GM12874 (cell line): ENCODE measurements at regions not wholly inside any gene's neighbourhood (a gene's known extent, or its start where the extent isn't known, plus 50 kb on each side); places are given as distances from the start of the nearest gene placed in this dataset.

Experiments used
- TF ChIP-seq, protein P1 (sequence below): IDR thresholded peaks from 2 replicates; pipeline ENCODE4 v1.5.1; 2011; ENCODE audit warnings: low read depth, mild to moderate bottlenecking, control low read depth, low read length, moderate library complexity; ENCODE audit not compliant: insufficient read depth

DNA sequence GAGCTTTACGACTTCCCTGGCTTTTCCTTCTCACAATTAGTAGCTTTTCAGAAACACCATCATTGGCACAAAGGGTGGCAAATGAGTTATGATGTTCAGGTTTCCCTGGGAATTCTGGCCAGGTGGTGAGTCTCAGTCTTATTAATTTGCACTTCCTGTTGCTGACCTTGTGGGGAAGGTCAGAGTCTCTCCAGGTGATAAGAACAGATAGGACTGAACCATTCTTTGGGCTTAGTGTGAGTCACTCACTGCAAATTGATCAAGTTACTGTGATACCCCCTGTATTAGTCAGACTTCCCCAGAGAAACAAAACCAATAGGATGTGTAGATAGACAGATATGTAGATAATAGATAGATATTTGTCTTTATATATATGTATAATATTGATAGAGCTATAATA lies 53.8 kb upstream of the RANBP3L start:
- TF ChIP-seq, protein P1, sequence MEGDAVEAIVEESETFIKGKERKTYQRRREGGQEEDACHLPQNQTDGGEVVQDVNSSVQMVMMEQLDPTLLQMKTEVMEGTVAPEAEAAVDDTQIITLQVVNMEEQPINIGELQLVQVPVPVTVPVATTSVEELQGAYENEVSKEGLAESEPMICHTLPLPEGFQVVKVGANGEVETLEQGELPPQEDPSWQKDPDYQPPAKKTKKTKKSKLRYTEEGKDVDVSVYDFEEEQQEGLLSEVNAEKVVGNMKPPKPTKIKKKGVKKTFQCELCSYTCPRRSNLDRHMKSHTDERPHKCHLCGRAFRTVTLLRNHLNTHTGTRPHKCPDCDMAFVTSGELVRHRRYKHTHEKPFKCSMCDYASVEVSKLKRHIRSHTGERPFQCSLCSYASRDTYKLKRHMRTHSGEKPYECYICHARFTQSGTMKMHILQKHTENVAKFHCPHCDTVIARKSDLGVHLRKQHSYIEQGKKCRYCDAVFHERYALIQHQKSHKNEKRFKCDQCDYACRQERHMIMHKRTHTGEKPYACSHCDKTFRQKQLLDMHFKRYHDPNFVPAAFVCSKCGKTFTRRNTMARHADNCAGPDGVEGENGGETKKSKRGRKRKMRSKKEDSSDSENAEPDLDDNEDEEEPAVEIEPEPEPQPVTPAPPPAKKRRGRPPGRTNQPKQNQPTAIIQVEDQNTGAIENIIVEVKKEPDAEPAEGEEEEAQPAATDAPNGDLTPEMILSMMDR: no peak

- TF ChIP-seq, protein P1: no peak
Observed at GRCh38 chr5:36356915-36357314, 55.2 kb upstream of the RANBP3L start.

DNA sequence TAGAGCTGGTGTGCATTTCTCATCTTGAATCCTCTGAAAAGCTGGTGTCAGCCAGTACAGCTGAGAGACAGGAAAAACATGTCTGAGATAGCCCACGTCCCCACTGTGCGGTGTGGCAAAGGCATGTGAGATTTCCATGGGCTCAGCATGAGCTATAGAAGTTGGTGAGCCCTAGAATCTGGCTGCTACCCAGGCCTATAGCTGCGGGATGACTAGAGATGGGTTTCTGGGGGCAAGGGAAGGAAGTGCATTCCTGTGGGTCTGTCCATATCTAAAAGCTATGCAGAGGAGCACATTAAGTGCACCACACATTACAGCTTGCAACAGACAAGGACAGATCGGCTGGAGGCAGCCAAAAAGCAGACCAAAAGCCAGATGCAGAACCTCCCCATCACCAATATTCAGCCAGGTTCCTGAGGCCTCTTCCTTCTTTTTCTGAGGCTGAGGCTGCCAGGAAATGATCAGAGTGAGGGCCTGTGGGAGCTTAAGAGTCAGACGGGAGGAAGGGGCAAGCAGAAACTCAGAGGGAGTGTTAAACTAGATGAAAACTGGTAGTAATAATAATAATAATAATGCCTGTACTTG lies 55.8 kb upstream of the RANBP3L start:
- TF ChIP-seq, protein P1: no peak

DNA sequence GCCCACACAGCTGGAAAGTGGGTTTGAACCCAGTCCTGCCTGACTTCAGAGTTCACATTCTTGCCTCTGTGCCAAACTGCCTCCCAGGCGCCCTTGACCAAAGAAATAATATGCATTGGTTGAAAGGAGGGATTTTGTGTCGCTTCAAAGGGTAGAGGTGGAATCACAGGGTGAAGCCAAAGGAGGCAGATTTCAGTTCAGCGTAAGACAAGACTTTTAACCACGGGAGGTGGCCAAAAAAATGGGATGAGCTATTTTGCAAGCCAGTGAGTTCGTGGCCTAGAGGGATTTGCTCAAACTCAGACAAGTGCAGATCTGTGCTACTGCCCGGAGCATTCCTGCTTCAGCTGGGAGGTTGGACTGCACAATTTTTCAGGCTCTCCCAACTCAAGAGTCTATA lies 57.6 kb upstream of the RANBP3L start:
- TF ChIP-seq, protein P1: no peak

GRCh38 chr5:36360307-36360706 lies 58.6 kb upstream of the RANBP3L start:
- TF ChIP-seq, protein P1: no peak

DNA sequence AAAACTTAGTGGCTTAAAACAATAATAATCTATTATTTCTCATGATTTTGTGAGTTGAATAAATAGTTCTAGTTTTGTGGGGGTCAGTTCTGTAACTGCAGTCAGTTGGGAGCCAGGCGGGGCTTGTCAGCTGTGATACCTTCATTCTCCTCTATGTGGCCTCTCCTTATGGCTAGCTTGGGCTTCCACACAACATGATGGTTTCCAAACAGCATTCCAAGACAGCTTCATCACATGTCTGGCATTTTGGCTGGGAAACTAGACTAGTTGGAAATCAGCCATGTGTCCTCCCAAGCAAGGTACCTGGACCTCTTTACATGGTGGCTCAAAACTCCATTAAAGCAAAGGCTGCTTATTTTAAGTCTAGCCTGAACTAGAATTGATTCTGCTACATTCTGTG lies 61.4 kb upstream of the RANBP3L start:
- TF ChIP-seq, protein P1: no peak

DNA sequence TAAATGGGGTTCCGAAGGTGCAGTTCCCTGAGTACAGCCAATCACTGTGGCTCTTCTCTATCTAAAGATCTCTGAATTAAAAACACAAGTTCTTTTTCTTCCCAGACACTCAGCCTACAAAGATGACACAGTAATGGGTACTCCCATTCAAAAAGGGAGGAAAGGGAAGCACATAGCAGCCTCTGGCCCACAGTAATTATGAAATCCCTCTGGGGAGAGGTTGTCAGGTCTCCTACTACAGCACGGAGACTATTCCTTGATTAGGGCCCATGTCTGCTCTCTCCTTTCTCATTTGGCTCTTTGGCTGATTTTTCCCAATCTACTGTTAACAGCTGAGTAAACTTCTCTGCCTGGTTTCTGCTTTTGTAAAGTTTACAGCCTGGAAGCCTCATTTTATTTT lies 62.0 kb upstream of the RANBP3L start:
- TF ChIP-seq, protein P1: no peak

- TF ChIP-seq, protein P1: no peak
Observed at GRCh38 chr5:36364473-36364872, 62.8 kb upstream of the RANBP3L start.
